ENCODE measurements at regions not wholly inside any gene's neighbourhood (a gene's known extent, or its start where the extent isn't known, plus 50 kb on each side); places are given as distances from the start of the nearest gene placed in this dataset.

GRCh38 chrX:2608638-2609430 is 82.3 kb upstream of the CD99 start (continued):
- peak; percentile 60; the same call in 1 of the 2 replicates for TF ChIP-seq RELB (IDR thresholded peaks at IDR 0.05; ENCODE audit: low read depth)
- no peak for TF ChIP-seq ZZZ3 (IDR thresholded peaks at IDR 0.05; ENCODE audit: control insufficient read depth, insufficient read length, low read depth)
- TF ChIP-seq MEF2B (IDR thresholded peaks at IDR 0.05; ENCODE audit: partially characterized antibody, poor library complexity, severe bottlenecking): peak; percentile 30
- no peak for TF ChIP-seq GABPA (IDR thresholded peaks at IDR 0.05; ENCODE audit: low read depth)
- no peak for TF ChIP-seq MYC (IDR thresholded peaks at IDR 0.05; ENCODE audit: insufficient read depth, insufficient read length, insufficient replicate concordance, low read length, severe bottlenecking)
- TF ChIP-seq CUX1 (IDR thresholded peaks at IDR 0.05; ENCODE audit: insufficient replicate concordance, low read depth, low read length): no peak
- TF ChIP-seq NRF1 (conservative IDR thresholded peaks at IDR 0.05; ENCODE audit: low read depth, low read length): no peak
- TF ChIP-seq ASH2L (IDR thresholded peaks at IDR 0.05; ENCODE audit: borderline replicate concordance, low read depth): no peak
- TF ChIP-seq, protein P1, sequence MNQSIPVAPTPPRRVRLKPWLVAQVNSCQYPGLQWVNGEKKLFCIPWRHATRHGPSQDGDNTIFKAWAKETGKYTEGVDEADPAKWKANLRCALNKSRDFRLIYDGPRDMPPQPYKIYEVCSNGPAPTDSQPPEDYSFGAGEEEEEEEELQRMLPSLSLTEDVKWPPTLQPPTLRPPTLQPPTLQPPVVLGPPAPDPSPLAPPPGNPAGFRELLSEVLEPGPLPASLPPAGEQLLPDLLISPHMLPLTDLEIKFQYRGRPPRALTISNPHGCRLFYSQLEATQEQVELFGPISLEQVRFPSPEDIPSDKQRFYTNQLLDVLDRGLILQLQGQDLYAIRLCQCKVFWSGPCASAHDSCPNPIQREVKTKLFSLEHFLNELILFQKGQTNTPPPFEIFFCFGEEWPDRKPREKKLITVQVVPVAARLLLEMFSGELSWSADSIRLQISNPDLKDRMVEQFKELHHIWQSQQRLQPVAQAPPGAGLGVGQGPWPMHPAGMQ (IDR thresholded peaks at IDR 0.05; ENCODE audit: borderline replicate concordance): no peak
- no peak for TF ChIP-seq CREB1 (IDR thresholded peaks at IDR 0.05; ENCODE audit: low read depth)
- no peak for TF ChIP-seq YY1 (IDR thresholded peaks at IDR 0.05; ENCODE audit: low read depth, low read length)
- TF ChIP-seq, protein P2, sequence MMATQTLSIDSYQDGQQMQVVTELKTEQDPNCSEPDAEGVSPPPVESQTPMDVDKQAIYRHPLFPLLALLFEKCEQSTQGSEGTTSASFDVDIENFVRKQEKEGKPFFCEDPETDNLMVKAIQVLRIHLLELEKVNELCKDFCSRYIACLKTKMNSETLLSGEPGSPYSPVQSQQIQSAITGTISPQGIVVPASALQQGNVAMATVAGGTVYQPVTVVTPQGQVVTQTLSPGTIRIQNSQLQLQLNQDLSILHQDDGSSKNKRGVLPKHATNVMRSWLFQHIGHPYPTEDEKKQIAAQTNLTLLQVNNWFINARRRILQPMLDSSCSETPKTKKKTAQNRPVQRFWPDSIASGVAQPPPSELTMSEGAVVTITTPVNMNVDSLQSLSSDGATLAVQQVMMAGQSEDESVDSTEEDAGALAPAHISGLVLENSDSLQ (IDR thresholded peaks at IDR 0.05): peak; percentile 82
- peak; percentile 28 for TF ChIP-seq SP1 (IDR thresholded peaks at IDR 0.05; ENCODE audit: low read depth, low read length)
- no peak for TF ChIP-seq CEBPB (IDR thresholded peaks at IDR 0.05; ENCODE audit: borderline replicate concordance in 1 of 2, low read depth in 2 of 2, low read length in 2 of 2)
- TF ChIP-seq, protein P3, sequence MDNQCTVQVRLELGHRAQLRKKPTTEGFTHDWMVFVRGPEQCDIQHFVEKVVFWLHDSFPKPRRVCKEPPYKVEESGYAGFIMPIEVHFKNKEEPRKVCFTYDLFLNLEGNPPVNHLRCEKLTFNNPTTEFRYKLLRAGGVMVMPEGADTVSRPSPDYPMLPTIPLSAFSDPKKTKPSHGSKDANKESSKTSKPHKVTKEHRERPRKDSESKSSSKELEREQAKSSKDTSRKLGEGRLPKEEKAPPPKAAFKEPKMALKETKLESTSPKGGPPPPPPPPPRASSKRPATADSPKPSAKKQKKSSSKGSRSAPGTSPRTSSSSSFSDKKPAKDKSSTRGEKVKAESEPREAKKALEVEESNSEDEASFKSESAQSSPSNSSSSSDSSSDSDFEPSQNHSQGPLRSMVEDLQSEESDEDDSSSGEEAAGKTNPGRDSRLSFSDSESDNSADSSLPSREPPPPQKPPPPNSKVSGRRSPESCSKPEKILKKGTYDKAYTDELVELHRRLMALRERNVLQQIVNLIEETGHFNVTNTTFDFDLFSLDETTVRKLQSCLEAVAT (IDR thresholded peaks at IDR 0.05): no peak
- TF ChIP-seq PAX5 (IDR thresholded peaks at IDR 0.05; ENCODE audit: borderline replicate concordance, low read depth, low read length): peak; percentile 90
- no peak for TF ChIP-seq ZNF207 (IDR thresholded peaks at IDR 0.05; ENCODE audit: borderline replicate concordance)
- TF ChIP-seq TCF7 (IDR thresholded peaks at IDR 0.05; ENCODE audit: borderline replicate concordance): no peak
- TF ChIP-seq SIN3A (IDR thresholded peaks at IDR 0.05; ENCODE audit: low read depth, low read length): no peak

Data from GM12878 (cell line).